ENCODE measurements at regions not wholly inside any gene's neighbourhood (a gene's known extent, or its start where the extent isn't known, plus 50 kb on each side); places are given as distances from the start of the nearest gene placed in this dataset.

- FAIRE-seq (no peak), ATAC-seq (no peak), DNase-seq (ENCODE audit: low read depth, low spot score) (no peak)
- 0% methylated on average over 1 of the region's 1 CpG for WGBS (ENCODE audit: insufficient coverage, insufficient replicate concordance, low lambda C conversion rate, missing lambda C conversion rate)
- CTCF ChIA-PET, result interaction anchor here (0.6 kb wide), 1 partner anchor 22 kb away, joined by 3 read pairs; no protein-coding TSS in a partner anchor
- RAD21 ChIA-PET (ENCODE audit: unreplicated experiment), result interaction anchor here (1.1 kb wide), 1 partner anchor 58 kb away, joined by 4 read pairs; no protein-coding TSS in a partner anchor
- H3K4me1 ChIP-seq (ENCODE audit: control insufficient read depth, insufficient read depth, low read length), result no peaks in the 10 kb centered on the region
- no peaks in the 10 kb centered on the region for H4K20me1 ChIP-seq (ENCODE audit: control insufficient read depth, insufficient read depth)
- no peak overlapping the region for H3K9ac ChIP-seq (ENCODE audit: control insufficient read depth, insufficient read depth, low read length)
- H3K36me3 ChIP-seq (ENCODE audit: control insufficient read depth in 2 of 2, insufficient read depth in 2 of 2, low read length in 1 of 2), result no peaks in the 10 kb centered on the region
- SMC1A ChIA-PET (ENCODE audit: uncharacterized antibody, unreplicated experiment), result interaction anchor here (0.6 to 1.6 kb wide), 5 partner anchors 9 to 1318 kb away, joined by 3 to 4 read pairs (median 3); no protein-coding TSS in a partner anchor
- H3K27me3 ChIP-seq (replicated peaks in 1 of 2; ENCODE audit: control insufficient read depth in 2 of 2, insufficient read depth in 2 of 2, low read length in 1 of 2), result no peaks in the 10 kb centered on the region
- H3K4me3 ChIP-seq, result no peak overlapping the region
- H3K9me3 ChIP-seq (replicated peaks; ENCODE audit: control insufficient read depth, insufficient read depth, low read length), result no peaks in the 10 kb centered on the region; the same call in 2 of the 3 replicates
- no peak overlapping the region for H2AFZ ChIP-seq (ENCODE audit: control insufficient read depth, low read depth, low read length)
- in situ Hi-C loops (cut with MboI) (no loop called here), intact Hi-C loops (cut with micrococcal nuclease; ENCODE audit: unreplicated experiment) (no loop called here)
- no peaks in the 10 kb centered on the region for H3K79me2 ChIP-seq (ENCODE audit: control insufficient read depth, insufficient read depth, low read length)
- POLR2A ChIA-PET, result no interaction called here
- TF ChIP-seq CHD1 (IDR thresholded peaks at IDR 0.05; ENCODE audit: low read depth, low read length), result no peak
- TF ChIP-seq PAX8 (IDR thresholded peaks at IDR 0.05), result no peak
- no peak for TF ChIP-seq NFIC (IDR thresholded peaks at IDR 0.05; ENCODE audit: low read depth, low read length)
- TF ChIP-seq CREB1 (IDR thresholded peaks at IDR 0.05; ENCODE audit: low read depth), result no peak
- TF ChIP-seq CHD4 (IDR thresholded peaks at IDR 0.05), result no peak
- TF ChIP-seq ATF3 (IDR thresholded peaks at IDR 0.05; ENCODE audit: borderline replicate concordance, extremely low read depth, low read depth, low read length), result no peak
- no peak for TF ChIP-seq NR2C2 (IDR thresholded peaks at IDR 0.05; ENCODE audit: borderline replicate concordance, control insufficient read depth, insufficient read length, low read depth)
- no peak for TF ChIP-seq EED (IDR thresholded peaks at IDR 0.05; ENCODE audit: low read depth)
- TF ChIP-seq, protein P1, sequence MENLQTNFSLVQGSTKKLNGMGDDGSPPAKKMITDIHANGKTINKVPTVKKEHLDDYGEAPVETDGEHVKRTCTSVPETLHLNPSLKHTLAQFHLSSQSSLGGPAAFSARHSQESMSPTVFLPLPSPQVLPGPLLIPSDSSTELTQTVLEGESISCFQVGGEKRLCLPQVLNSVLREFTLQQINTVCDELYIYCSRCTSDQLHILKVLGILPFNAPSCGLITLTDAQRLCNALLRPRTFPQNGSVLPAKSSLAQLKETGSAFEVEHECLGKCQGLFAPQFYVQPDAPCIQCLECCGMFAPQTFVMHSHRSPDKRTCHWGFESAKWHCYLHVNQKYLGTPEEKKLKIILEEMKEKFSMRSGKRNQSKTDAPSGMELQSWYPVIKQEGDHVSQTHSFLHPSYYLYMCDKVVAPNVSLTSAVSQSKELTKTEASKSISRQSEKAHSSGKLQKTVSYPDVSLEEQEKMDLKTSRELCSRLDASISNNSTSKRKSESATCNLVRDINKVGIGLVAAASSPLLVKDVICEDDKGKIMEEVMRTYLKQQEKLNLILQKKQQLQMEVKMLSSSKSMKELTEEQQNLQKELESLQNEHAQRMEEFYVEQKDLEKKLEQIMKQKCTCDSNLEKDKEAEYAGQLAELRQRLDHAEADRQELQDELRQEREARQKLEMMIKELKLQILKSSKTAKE (IDR thresholded peaks at IDR 0.05; ENCODE audit: low read depth, poor library complexity, severe bottlenecking), result no peak
- TF ChIP-seq NR2F1 (conservative IDR thresholded peaks at IDR 0.05), result no peak
- TF ChIP-seq POU2F2 (IDR thresholded peaks at IDR 0.05; ENCODE audit: borderline replicate concordance, low read depth, low read length), result no peak
- no peak for TF ChIP-seq PML (IDR thresholded peaks at IDR 0.05; ENCODE audit: low read length)
- TF ChIP-seq GATAD2B (conservative IDR thresholded peaks at IDR 0.05; ENCODE audit: low read depth), result no peak
- TF ChIP-seq EGR1 (IDR thresholded peaks at IDR 0.05; ENCODE audit: borderline replicate concordance in 1 of 2, low read depth in 2 of 2, low read length in 2 of 2), result no peak
- TF ChIP-seq MTA3 (IDR thresholded peaks at IDR 0.05; ENCODE audit: borderline replicate concordance, low read length), result no peak
- no peak for TF ChIP-seq PBX3 (IDR thresholded peaks at IDR 0.05; ENCODE audit: insufficient replicate concordance, low read depth, low read length)
- no peak for TF ChIP-seq SMARCA5 (IDR thresholded peaks at IDR 0.05)
- no peak for TF ChIP-seq TCF12 (IDR thresholded peaks at IDR 0.05; ENCODE audit: low read depth, low read length)
- no peak overlapping the region for H3K27ac ChIP-seq (ENCODE audit: control insufficient read depth, insufficient read depth)
- no TSS peak for BruUV-seq (replicated peaks)
- no peak overlapping the region for H3K4me2 ChIP-seq (ENCODE audit: control insufficient read depth, insufficient read depth)
These were observed 243.0 kb downstream of the IDS start for GRCh38 chrX:149262086-149262485.

Measured in GM12878 (cell line).